ENCODE measurements at regions not wholly inside any gene's neighbourhood (a gene's known extent, or its start where the extent isn't known, plus 50 kb on each side); places are given as distances from the start of the nearest gene placed in this dataset.

- H3K36me3 Mint-ChIP-seq (ENCODE audit: low read depth): no peaks in the 10 kb centered on the region
- no peak overlapping the region for H3K27ac Mint-ChIP-seq
- H3K4me1 Mint-ChIP-seq: no peaks in the 10 kb centered on the region
- TF ChIP-seq CTCF (IDR thresholded peaks at IDR 0.05): no peak
- DNase-seq: no peak
- peaks cover 9% of the 10 kb centered on the region for H3K9me3 Mint-ChIP-seq
- peaks cover 3% of the 10 kb centered on the region for H3K27me3 Mint-ChIP-seq (ENCODE audit: low read depth, poor library complexity)
- H3K4me3 Mint-ChIP-seq: no peak overlapping the region
Observed at GRCh38 chr15:94098921-94099573, 132.3 kb upstream of the MCTP2 start.

GRCh38 chr15:94097552-94097951 lies 133.8 kb upstream of the MCTP2 start:
- no peaks in the 10 kb centered on the region for H3K9me3 Mint-ChIP-seq
- no peaks in the 10 kb centered on the region for H3K36me3 Mint-ChIP-seq (ENCODE audit: low read depth)
- H3K27me3 Mint-ChIP-seq (ENCODE audit: low read depth, poor library complexity): peaks cover 3% of the 10 kb centered on the region
- H3K4me1 Mint-ChIP-seq: no peaks in the 10 kb centered on the region
- DNase-seq: no peak
- TF ChIP-seq CTCF (IDR thresholded peaks at IDR 0.05): no peak
- no peak overlapping the region for H3K27ac Mint-ChIP-seq
- no peak overlapping the region for H3K4me3 Mint-ChIP-seq

GRCh38 chr15:94094310-94094709 lies 137.1 kb upstream of the MCTP2 start:
- no peak for TF ChIP-seq CTCF (IDR thresholded peaks at IDR 0.05)
- H3K36me3 Mint-ChIP-seq (ENCODE audit: low read depth): no peaks in the 10 kb centered on the region
- no peak overlapping the region for H3K4me3 Mint-ChIP-seq
- no peaks in the 10 kb centered on the region for H3K4me1 Mint-ChIP-seq
- H3K9me3 Mint-ChIP-seq: no peaks in the 10 kb centered on the region
- no peak for DNase-seq
- H3K27ac Mint-ChIP-seq: no peak overlapping the region
- H3K27me3 Mint-ChIP-seq (ENCODE audit: low read depth, poor library complexity): peaks cover 7% of the 10 kb centered on the region

- no peak overlapping the region for H3K27ac Mint-ChIP-seq
- no peak for TF ChIP-seq CTCF (IDR thresholded peaks at IDR 0.05)
Observed at GRCh38 chr15:94086341-94086740, 145.0 kb upstream of the MCTP2 start.

GRCh38 chr15:94083467-94084052 lies 147.8 kb upstream of the MCTP2 start:
- no peak overlapping the region for H3K4me3 Mint-ChIP-seq
- no peak overlapping the region for H3K27ac Mint-ChIP-seq
- H3K9me3 Mint-ChIP-seq: no peaks in the 10 kb centered on the region
- H3K36me3 Mint-ChIP-seq (ENCODE audit: low read depth): no peaks in the 10 kb centered on the region
- peaks cover 23% of the 10 kb centered on the region for H3K27me3 Mint-ChIP-seq (ENCODE audit: low read depth, poor library complexity)
- no peak for DNase-seq
- H3K4me1 Mint-ChIP-seq: peaks cover 19% of the 10 kb centered on the region
- no peak for TF ChIP-seq CTCF (IDR thresholded peaks at IDR 0.05)

More at GRCh38 chr15:94086341-94086740, 145.0 kb upstream of the MCTP2 start:
- no peak for DNase-seq
- Mint-ChIP-seq H3K36me3 (ENCODE audit: low read depth) (no peaks in the 10 kb centered on the region), H3K9me3 (no peaks in the 10 kb centered on the region), H3K27me3 (ENCODE audit: low read depth, poor library complexity) (peaks cover 27% of the 10 kb centered on the region), H3K4me1 (peaks cover 14% of the 10 kb centered on the region), H3K4me3 (no peak overlapping the region)

- H3K27me3 Mint-ChIP-seq (ENCODE audit: low read depth, poor library complexity): peaks cover 29% of the 10 kb centered on the region
- H3K9me3 Mint-ChIP-seq: no peaks in the 10 kb centered on the region
- no peak for TF ChIP-seq CTCF (IDR thresholded peaks at IDR 0.05)
- H3K36me3 Mint-ChIP-seq (ENCODE audit: low read depth): no peaks in the 10 kb centered on the region
- peaks cover 19% of the 10 kb centered on the region for H3K4me1 Mint-ChIP-seq
- no peak overlapping the region for H3K4me3 Mint-ChIP-seq
- no peak for DNase-seq
- H3K27ac Mint-ChIP-seq: no peak overlapping the region
Observed at GRCh38 chr15:94081829-94082228, 149.5 kb upstream of the MCTP2 start.

Data from nephron progenitor cell (in vitro differentiated cells).